Glomerular visceral epithelial cell (primary cell): ENCODE measurements at regions not wholly inside any gene's neighbourhood (a gene's known extent, or its start where the extent isn't known, plus 50 kb on each side); places are given as distances from the start of the nearest gene placed in this dataset.
A peak's percentile ranks its signal among the peaks of the same experiment; 100 is the strongest.

Experiments used
- DNase-seq: peaks from one replicate; pipeline ENCODE4 v3.0.0-alpha.2; 2016; ENCODE audit errors: extremely low spot score

GRCh38 chr1:229031061-229031460 lies 239.8 kb upstream of the RAB4A start:
- no peak for DNase-seq

- DNase-seq = no peak
Observed at GRCh38 chr1:229031481-229032341, 239.2 kb upstream of the RAB4A start.

DNA sequence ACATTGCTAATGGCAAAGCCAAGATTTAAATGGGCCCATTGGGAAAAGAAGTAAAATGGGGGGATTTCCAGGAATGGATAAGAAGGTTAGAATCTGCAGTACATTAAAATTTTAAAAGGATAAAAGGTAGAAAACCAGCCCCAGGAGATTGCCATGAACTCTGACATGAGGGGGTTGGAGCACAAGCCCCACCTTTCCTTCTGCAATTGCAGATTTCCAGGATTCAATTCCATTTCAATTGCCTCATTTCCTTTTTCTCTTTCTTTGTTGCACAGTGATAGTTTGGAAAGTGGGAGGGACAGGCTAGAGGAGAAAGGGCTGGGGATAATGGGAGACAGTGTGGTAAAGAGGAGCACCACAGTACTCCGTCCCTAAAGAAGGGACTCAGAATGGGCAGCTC lies 238.5 kb upstream of the RAB4A start:
- no peak for DNase-seq

DNA sequence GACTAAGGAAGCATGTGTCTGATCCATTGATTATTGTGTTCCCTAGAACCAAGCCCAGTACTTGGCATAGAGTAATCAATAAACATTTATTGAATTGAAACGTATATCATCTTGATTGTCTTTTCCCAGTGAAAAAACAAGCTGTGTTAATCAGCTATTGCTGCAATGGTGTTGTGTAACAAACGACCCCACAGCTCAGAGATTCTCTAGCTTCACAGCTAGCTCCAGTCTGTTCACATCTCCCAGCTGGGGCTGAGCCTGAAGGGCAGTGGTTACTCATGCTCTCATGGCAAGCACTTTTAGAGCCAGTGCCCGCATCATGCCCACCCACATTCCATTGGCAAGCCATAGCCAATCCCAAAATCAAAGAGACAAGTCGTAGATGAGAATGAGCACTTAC lies 237.4 kb upstream of the RAB4A start:
- DNase-seq = no peak

- DNase-seq = no peak
Observed at GRCh38 chr1:229034342-229034741, 236.6 kb upstream of the RAB4A start.

GRCh38 chr1:229035054-229035747 lies 235.7 kb upstream of the RAB4A start:
- DNase-seq = peak; percentile 47

- DNase-seq = no peak
Observed at GRCh38 chr1:229035748-229036082, 235.2 kb upstream of the RAB4A start.

GRCh38 chr1:229037806-229038405 lies 233.0 kb upstream of the RAB4A start:
- no peak for DNase-seq

DNA sequence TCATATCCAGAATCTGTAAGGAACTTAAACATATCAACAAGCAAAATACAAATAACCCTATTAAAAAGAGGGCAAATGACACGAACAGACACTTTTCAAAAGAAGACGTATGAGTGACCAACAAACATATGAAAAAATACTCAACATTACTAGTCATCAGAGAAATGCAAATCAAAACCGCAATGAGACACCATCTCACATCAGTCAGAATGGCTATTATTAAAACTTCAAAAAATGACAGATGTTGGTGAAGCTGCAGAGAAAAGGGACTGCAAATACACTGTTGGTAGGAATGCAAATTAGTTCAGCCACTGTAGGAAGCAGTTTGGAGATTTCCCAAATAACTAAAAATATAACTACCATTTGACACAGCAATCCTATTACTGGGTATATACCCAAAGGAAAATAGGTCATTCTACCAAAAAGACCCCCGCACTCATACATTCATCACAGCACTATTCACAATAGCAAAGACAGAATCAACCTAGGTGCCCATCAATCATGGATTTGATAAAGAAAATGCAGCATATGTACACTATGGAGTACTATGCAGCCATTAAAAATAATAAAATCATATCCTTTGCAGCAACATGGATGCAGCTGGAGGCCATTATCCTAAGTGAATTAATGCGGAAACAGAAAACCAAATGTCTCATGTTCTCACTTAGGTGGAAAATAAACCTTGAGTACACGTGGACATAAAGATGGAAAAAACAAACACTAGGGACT lies 230.1 kb upstream of the RAB4A start:
- DNase-seq = no peak

DNA sequence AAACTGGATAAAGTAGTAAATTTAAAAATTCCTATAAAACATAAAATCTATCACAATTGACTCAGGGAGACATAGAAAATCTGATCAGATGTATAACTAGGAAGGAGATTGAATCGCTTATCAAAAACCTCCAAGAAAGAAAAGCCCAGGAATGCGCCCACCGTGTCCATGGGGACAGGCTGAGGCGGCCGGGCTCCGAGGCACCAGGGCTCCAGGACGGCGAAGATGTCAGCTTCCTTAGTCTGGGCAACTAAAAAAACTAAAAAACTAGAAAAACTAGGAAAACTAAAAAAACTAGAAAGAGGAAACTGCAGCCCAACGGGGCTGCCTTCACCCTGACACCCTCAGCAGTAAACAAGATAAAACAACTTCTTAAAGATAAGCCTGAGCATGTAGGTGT lies 229.0 kb upstream of the RAB4A start:
- no peak for DNase-seq

- no peak for DNase-seq
Observed at GRCh38 chr1:229042482-229042881, 228.4 kb upstream of the RAB4A start.

GRCh38 chr1:229043115-229043514 lies 227.8 kb upstream of the RAB4A start:
- DNase-seq = no peak

- DNase-seq = no peak
Observed at GRCh38 chr1:229046251-229046853, 224.6 kb upstream of the RAB4A start.

DNA sequence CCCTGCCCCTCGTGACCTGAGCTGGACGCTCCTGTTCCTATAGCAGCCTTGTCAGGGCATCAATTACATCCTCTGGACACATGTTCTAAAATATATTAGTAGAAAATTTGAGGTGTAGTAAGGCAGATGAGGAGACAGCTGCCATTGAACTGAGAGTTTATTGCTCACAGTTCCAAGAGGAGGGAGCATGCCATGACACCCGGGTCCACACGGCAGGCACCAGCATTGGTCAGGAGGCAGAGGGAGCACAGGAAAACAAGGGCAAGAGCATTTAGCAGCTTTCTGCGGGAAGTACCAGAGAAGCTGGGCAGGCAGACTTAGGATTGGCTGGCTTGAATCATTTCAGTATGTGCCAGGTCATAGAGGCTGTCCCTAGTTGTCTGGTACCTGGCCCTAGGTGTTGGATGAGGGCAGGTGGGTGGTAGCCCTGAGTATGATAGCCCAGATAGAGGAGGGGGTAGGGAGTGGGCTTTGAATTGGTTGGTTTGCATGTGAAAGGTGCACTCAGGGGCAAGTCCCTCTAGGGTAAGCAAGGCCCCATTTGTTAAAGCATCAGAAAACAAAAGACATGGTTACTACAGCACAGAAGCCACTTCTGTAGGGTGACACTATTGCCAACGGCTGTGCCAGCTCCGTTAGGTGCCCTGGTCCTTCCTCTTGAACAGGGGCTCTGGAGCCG lies 223.6 kb upstream of the RAB4A start:
- DNase-seq = no peak

DNA sequence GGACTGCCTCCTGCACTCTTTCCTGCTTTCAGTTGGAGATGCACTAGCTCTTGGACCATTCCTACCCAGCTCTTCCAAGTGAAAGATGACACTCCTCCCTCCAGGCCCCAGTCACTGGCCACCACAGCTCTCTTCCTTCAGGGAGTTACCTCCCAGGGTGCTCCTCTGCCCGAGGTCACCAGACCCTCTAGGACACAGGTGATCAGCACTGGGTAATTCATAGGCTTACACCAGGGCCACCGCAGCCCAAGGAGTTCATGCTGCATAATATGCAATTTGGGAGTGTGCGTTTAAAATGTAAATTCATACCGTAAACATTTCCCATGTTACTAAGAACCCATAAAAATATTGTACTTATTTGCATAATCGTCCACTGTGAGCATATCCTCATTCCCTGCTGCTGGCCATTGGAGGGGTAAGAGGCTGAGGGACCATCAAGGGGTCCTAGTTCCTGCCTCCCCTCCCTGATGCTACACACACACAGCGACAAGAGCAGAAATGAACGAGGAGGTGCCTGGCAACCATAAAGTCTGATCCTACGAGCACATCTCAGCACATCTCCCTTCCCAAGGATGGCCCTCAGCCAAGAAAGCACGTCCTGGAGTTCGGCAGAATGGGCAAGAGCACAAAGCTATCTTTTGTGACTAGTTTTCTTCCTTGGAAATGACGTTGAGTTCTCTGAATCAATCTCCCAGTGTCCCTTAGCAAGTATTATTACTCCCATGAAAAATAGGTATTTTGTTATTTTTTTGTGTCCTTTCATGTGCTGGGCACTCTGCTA lies 222.9 kb upstream of the RAB4A start:
- DNase-seq = no peak

GRCh38 chr1:229048896-229049295 lies 222.0 kb upstream of the RAB4A start:
- no peak for DNase-seq

- no peak for DNase-seq
Observed at GRCh38 chr1:229056046-229056445, 214.9 kb upstream of the RAB4A start.

- DNase-seq = no peak
Observed at GRCh38 chr1:229058111-229058561, 212.8 kb upstream of the RAB4A start.

- DNase-seq = no peak
Observed at GRCh38 chr1:229058729-229059128, 212.2 kb upstream of the RAB4A start.
